AML-193 (cell line): ENCODE measurements at regions not wholly inside any gene's neighbourhood (a gene's known extent, or its start where the extent isn't known, plus 50 kb on each side); places are given as distances from the start of the nearest gene placed in this dataset.

Experiments
- DNase-seq, 2 experiments: peaks; one replicate each; lab custom pipeline; 2025; lab: John Stamatoyannopoulos, UW

- DNase-seq, result no peak
Observed at GRCh38 chr14:95410838-95411237, 91.1 kb upstream of the CLMN start.

- no peak for DNase-seq
Observed at GRCh38 chr14:95409477-95410272, 90.0 kb upstream of the CLMN start.

- no peak for DNase-seq
Observed at GRCh38 chr14:95408731-95409476, 89.2 kb upstream of the CLMN start.

- no peak for DNase-seq
Observed at GRCh38 chr14:95407354-95407753, 87.6 kb upstream of the CLMN start.

GRCh38 chr14:95406756-95407277, 87.1 kb upstream of the CLMN start:
- no peak for DNase-seq

GRCh38 chr14:95404583-95404982, 84.9 kb upstream of the CLMN start:
- DNase-seq, result no peak

DNA sequence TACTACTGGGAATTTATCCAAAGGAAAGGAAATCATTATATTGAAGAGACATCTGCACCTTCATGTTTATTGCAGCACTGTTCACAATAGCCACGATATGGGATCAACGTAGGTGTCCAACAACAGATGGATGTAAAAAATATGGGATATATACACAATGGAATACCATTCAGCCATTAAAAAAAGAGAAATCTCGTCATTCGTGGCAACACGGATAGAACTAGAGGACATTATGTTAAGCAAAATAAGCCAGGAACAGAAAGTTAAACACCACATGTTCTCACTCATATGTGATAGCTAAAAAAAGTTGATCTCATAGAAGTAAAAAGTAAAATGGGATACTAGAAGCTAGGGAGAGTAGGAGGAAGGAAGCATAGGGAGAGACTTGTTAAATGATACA, 82.9 kb upstream of the CLMN start:
- DNase-seq, result no peak

- DNase-seq, result no peak
Observed at GRCh38 chr14:95402176-95402575, 82.5 kb upstream of the CLMN start.

GRCh38 chr14:95398630-95399547, 79.2 kb upstream of the CLMN start:
- DNase-seq, result no peak

DNA sequence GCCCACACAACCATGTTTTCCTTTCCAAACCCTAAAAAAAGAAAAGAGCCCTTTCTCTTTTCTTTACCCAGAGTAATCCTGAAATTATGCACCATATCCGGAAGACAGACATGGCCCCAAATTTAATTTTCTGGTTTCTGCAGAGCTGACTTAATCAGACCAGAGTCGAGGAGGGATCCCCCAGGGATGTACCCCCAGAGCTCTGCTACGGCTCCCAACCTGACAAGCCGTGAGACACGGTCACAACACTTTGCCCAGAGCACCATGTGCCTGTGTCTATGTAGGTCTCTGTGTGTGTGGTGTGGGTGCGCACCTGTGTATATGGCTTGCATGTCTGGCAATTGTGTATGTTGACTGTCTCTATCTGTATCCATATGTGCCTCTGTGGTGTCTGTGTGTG, 77.6 kb upstream of the CLMN start:
- DNase-seq, result no peak

GRCh38 chr14:95396221-95396620, 76.5 kb upstream of the CLMN start:
- no peak for DNase-seq

DNA sequence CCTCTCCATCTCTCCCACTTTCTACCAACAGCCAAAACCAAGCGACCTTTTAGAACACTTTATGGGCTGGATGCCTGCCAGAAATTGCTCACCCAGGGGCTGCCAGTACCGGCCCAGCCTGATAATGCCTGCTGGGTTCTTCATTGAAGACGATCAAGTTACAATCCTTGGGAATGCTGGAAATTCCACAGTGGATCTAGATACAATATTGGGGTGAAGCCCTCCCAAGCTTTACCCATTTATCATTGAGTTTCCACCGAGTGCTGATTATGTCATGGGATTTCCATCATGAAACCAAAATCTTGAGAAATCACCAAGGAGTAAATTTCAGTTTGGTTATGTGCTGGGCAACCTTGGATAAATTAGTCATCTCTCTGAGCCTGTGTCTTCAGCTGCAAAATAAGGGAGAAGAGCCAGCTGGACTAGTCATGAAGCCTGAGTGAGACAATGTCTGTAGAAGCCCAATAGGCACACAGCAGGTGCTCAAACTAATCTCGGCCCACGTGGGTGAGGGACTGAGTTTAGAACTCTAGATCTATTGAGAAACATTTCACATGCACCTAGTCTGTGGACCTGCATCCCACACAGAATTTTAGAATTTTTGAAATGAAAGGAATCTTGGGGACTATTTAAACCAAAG, 75.5 kb upstream of the CLMN start:
- DNase-seq, result no peak

GRCh38 chr14:95394297-95395097, 74.8 kb upstream of the CLMN start:
- DNase-seq, result no peak

DNA sequence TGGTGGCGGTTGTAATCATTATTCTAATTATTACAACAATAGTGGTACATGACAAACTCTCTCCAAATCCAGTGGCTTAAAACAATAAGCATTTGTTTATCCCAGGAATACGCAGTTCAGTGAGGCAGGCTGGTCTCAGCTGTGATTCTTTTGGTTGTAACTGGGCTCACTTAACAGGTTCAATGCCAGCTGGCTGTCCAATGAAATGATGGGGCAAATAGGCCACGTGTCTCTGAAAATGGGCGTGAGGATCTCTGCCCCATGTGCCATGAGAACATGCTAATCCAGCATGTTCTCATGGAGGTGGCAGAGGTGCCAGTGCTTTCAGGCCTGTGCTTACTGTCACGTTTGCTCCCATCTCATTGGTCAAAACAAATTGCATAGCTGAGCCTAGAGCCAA, 73.1 kb upstream of the CLMN start:
- no peak for DNase-seq

DNA sequence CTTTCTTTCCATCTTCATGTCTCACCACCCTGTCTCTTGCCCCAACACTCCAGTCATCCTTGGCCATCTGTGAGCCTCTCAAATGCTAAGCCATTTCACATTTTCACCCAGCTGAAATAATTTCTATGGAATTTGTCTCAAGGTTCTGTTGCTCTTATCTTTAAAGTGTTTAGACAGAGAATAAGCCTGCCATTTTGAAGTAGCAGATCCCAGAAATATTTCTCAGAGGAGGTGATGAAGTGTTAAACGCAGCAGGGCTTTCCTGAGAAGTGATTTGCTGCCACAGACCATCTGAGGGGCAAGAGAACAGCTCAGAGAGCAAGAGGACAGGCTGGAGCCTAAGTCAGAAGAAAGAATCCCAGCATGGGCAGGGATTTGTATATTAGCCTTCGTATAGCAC, 71.6 kb upstream of the CLMN start:
- no peak for DNase-seq

DNA sequence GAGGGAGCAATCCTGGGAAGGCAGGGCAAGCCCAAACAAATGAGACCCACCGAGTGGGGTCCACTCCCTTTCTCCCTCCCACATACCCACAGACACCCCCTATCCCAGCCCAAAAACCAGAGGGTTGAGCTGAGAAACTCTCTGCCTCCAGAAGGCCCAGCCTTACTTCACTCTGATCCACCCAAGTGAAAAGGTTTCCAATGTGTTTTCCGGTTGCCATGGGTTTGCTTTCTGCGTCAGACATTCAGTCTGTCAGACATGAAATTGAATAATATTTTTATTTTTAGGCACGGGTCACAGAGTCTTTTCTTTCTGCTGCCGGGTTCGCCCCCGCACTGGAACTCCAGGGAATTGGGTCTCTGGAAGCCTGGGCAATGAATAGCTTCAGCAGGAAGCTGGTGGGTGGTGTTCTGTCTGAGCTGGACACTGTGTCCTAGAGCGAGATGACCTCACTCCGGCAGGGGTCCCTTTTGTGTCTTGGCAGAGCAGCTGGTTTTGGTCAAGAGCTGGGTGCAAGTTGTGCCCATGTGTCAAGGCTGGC, 69.8 kb upstream of the CLMN start:
- DNase-seq, result no peak

DNA sequence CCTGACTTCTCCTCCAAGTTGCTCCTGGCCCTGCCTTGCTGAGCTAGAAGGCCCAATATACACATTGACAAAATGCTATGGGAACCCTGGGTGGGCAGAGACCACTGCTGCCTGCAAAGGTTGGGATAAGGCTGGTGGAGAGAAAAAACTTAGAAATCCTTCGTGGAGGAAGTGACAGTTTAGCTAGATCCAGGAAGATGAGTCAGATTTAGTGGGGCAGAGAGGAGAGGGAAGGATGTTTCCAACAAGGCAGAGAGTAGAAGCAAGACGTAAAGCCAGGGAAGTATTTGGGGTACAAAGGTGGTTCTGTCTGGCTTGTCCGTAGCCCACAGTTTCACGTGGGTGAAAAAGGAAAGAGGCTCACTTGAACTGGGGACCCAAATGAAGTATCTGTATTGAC, 69.0 kb upstream of the CLMN start:
- DNase-seq, result no peak

DNA sequence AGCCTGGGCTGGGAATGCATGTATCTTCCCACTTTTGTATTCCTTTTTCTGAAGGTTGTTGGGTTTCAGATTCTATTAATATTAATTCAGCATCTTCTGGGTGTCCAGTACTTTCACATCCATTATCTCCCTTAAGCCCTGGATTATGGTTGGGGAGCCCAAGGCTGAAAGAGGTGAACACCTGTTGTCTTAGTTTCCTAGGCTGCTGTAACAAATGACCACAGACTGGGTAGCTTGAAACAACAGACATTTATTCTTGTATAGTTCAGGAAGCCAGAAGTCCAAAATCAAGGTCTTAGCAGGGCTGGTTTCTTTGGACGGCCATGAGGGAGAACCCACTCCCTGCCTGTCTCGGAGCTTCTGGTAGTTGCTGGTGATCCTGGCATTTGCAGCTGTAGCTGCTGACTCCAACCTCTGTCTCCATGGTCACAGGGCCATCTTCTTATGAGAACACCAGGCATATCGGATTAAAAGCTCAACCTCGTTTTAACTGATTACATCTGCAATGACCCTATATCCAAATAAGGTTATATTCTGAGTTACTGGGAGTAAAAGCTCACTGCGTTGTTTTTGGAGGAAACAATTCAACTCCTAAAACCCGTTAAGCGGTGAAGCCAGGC, 68.2 kb upstream of the CLMN start:
- DNase-seq, result no peak

GRCh38 chr14:95386536-95387095, 66.9 kb upstream of the CLMN start:
- no peak for DNase-seq

DNA sequence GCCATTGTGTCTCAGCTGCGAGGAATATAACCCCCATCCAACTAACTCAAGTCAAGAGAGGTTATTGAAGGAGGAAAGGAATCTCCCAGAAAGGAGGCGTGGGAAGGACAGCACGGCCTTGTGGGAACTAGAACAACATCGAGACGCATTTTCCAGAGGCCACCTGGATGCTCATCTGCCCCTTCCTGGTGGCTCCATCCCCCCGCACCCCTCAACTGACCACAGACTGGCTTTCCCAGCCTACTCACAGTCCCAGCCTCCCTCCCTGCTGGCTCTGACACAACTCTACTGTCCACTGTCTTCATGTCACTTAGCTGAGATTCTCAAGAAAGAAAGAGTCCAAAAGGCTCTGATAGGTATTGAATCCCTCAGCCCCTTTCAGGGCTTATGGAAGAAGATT, 66.0 kb upstream of the CLMN start:
- no peak for DNase-seq
